AG10803 (cell line): ENCODE measurements at regions not wholly inside any gene's neighbourhood (a gene's known extent, or its start where the extent isn't known, plus 50 kb on each side); places are given as distances from the start of the nearest gene placed in this dataset.
"Not testable (repeated sequence)": the region's sequence is repeated elsewhere in the genome, so short reads cannot be mapped to it uniquely, and the experiment has no call there.

Source experiments
- DNase-seq: peaks from one replicate; pipeline ENCODE4 v3.0.0; 2010; ENCODE audit warnings: low read depth
- H3K4me3 ChIP-seq: 2 replicates; pipeline ENCODE4 v1.5.1; 2011; ENCODE audit warnings: mild to moderate bottlenecking, low read length, control low read depth
- CTCF ChIP-seq: conservative IDR thresholded peaks from 2 replicates; pipeline ENCODE4 v1.5.1; 2011; ENCODE audit warnings: mild to moderate bottlenecking, low read length, control low read depth, inconsistent platforms

DNA sequence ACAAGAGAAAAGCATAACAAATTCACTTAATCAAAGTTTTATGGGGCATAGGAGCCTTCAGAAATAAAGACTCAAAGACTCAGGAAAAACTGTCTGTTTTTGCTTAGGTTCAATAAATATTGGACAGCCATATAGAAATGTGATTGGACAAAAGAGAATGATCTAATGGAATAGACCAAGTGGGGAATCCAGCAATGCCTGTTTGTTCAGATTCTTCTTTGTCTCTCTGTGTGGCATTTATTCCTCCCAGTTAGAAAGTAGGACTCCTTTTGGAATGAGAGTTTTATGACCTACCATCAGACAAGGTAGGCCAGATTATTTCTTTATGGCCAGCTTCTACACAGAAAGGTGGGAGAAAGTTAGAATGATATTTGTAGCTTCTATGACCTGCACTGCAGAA, 1460.1 kb downstream of the OTOL1 start:
- no peak overlapping the region for H3K4me3 ChIP-seq
- no peak for TF ChIP-seq CTCF
- DNase-seq = no peak

DNA sequence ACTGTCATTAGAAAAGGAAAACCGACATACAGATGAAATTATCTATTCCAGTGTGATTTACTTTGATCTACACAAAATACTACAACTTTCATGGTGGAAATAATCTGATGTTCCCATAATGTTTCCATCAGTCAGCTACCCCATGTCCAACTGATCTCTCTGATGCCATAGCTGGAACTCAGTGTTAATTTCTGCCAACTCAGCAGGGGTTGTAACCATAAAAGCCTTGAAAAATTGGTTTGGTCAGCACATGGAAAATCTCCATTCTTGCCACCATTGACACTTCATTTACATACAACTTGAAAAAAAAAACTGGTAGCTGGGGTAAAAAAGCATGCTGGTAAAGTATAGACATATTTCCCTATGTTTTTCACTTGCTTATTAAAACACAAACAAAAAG, 1463.7 kb downstream of the OTOL1 start:
- no peak for DNase-seq
- TF ChIP-seq CTCF = no peak
- no peak overlapping the region for H3K4me3 ChIP-seq

DNA sequence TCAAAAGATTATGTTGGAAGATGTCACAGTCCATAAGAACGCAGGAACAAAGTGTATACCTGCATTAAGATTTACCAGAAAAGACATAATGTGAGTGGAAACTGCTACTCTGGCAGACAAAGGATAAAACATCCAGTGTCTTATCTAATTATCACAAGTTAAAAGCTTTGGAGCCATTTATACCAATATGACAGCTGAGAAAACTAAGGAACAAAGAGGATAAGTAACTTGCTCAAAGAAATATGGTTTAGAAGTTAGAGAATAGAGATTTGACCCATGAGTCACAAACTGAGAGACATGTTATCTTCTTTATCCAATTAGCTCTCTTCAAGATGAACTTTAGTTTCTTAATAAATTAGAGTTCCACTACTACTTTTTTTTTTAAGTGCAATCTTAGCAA, 1473.7 kb downstream of the OTOL1 start:
- no peak overlapping the region for H3K4me3 ChIP-seq
- no peak for DNase-seq
- no peak for TF ChIP-seq CTCF

DNA sequence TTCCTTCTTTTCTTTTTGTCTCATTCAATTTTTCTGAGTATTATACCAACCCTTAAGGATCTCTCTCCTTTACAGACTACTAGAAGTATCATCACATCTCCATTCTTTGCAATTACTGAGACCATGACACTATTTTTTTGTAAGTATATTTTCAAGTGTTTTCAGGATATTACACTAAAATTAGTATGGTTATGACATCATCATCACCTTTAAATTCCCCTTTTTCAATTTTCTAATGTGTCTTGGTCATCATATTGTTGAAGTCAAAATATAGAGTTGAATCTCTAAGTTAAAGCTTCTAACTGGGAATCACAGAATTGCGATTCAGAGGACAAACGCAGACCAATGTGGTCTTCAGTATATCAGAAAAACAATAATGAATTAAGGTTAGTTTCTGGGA, 1475.1 kb downstream of the OTOL1 start:
- H3K4me3 ChIP-seq = no peak overlapping the region
- no peak for DNase-seq
- TF ChIP-seq CTCF = no peak

DNA sequence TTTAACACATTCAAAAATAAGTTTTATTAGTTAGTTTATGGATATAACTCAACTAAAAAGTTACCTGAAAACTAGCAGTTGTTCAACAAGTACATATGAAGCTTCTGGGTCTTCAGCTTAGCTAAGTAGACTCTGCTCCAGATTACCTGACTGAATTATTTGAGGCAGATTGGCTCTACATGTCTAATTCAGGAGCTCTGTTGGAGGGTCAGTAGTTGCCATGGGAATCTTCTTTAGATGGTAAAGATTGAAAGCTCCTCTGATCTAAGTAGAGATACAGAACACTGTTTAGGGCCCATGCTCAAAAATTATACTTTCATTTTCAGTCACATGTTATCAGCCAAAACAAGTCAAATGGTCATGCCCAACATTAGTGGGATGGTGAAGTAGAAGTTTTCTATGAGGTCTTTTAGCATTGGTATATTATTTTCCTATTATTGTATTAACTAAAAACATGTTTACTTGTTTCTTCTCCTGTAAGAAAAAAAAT, 1476.9 kb downstream of the OTOL1 start:
- H3K4me3 ChIP-seq = no peak overlapping the region
- no peak for DNase-seq
- no peak for TF ChIP-seq CTCF

DNA sequence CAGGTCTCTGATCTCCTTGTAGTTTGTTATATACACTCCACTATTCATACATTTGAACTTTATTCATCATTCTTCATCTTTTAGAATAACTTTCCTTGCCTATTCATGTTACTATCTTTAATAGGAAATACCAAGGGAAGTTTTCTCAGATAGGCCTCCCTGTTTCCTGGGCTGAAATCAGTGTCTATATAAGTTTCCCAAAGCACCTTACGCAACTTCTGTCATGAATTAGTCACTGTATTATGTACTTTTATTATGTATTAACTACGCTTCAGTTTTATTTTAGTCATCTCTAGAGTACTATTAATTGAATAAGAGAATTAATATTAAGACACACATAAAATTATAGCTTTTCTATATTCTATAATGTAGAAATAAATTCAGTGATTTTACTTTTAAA, 1481.5 kb downstream of the OTOL1 start:
- H3K4me3 ChIP-seq = no peak overlapping the region
- DNase-seq = no peak
- no peak for TF ChIP-seq CTCF

- no peak for TF ChIP-seq CTCF
- DNase-seq = no peak
- no peak overlapping the region for H3K4me3 ChIP-seq
Observed at GRCh38 chr3:162984746-162985145, 1488.1 kb downstream of the OTOL1 start.

DNA sequence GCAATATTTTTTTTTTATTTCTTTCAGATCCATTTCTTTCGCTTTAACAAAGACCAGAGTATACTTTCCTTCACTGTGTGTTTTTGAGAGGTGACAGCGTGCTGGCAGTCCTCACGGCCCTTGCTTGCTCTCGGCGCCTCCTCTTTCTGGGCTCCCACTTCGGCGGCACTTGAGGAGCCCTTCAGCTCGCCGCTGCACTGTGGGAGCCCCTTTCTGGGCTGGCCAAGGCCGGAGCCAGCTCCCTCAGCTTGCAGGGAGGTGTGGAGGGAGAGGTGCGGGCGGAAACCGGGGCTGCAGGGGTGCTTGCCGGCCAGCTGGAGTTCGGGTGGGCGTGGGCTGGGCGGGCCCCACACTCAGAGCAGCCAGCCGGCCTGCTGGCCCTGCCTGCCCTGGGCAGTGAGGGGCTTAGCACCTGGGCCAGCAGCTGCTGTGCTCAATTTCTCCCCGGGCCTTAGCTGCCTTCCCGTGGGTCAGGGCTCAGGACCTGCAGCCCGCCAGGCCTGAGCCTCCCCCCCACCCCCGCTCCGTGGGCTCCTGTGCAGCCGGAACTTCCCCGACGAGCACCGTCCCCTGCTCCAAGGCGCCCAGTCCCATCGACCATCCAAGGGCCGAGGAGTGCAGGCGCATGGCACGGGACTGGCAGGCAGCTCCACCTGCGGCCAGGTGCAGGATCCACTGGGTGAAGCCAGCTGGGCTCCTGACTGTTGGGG, 1490.6 kb downstream of the OTOL1 start:
- DNase-seq, H3K4me3 ChIP-seq: not testable (repeated sequence)
